Activated CD4-positive, alpha-beta T cell treated with anti-CD3 and anti-CD28 coated beads for 36 hours (primary cell): ENCODE measurements at regions not wholly inside any gene's neighbourhood (a gene's known extent, or its start where the extent isn't known, plus 50 kb on each side); places are given as distances from the start of the nearest gene placed in this dataset.

Source experiments
- ATAC-seq: fragments of 200-7000 bp; cut with Tn5 transposase; one replicate; pipeline ENCODE4 v1.10.0; 2021; ENCODE audit warnings: mild to moderate bottlenecking, moderate library complexity
- CTCF ChIA-PET: fragments of 350-600 bp; sonication (Branson Sonifier 250); formaldehyde crosslinking; loops from one replicate; lab custom pipeline; 2021; ENCODE audit warnings: antibody characterized with exemption; lab: Charles Lee
- POLR2A ChIA-PET: fragments of 350-600 bp; sonication (Branson Sonifier 250); formaldehyde crosslinking; loops from one replicate; lab custom pipeline; 2021; ENCODE audit warnings: antibody characterized with exemption, inconsistent platforms; lab: Charles Lee
- DNase-seq: peaks from one replicate; pipeline ENCODE4 v3.0.0-alpha.2; 2020
- H3K27ac Mint-ChIP-seq: one replicate; pipeline ENCODE4 v1.8.0; 2021; ENCODE audit warnings: mixed read lengths
- H3K27me3 Mint-ChIP-seq: one replicate; pipeline ENCODE4 v1.8.0; 2021; ENCODE audit warnings: mixed read lengths
- H3K36me3 Mint-ChIP-seq: one replicate; pipeline ENCODE4 v1.8.0; 2021; ENCODE audit warnings: low read depth, mixed read lengths
- H3K4me1 Mint-ChIP-seq: one replicate; pipeline ENCODE4 v1.8.0; 2021; ENCODE audit warnings: mixed read lengths
- H3K4me3 Mint-ChIP-seq: one replicate; pipeline ENCODE4 v1.8.0; 2021; ENCODE audit warnings: mild to moderate bottlenecking, moderate library complexity, mixed read lengths
- H3K9me3 Mint-ChIP-seq: one replicate; pipeline ENCODE4 v1.8.0; 2021; ENCODE audit warnings: low read depth, mixed read lengths
- intact Hi-C, 2 experiments: fragments of 100-400 bp; cut with DNase I in 1 of 2; cut with micrococcal nuclease in 1 of 2; formaldehyde crosslinking; loops; one replicate each; pipeline versions ENCODE4 v1.14.2 to v1.15.1; 2022 to 2024; cut with DNase I, micrococcal nuclease

GRCh38 chr16:5333991-5334390 is 236.4 kb upstream of the EEF2KMT start:
- no peak overlapping the region for H3K4me3 Mint-ChIP-seq
- CTCF ChIA-PET = no interaction called here
- no peak overlapping the region for H3K27ac Mint-ChIP-seq
- POLR2A ChIA-PET = no interaction called here
- ATAC-seq (no peak), DNase-seq (no peak)
- H3K36me3 Mint-ChIP-seq = no peaks in the 10 kb centered on the region
- intact Hi-C loops = no loop called here
- H3K27me3 Mint-ChIP-seq = peaks cover 2% of the 10 kb centered on the region
- H3K9me3 Mint-ChIP-seq = peaks cover 6% of the 10 kb centered on the region
- H3K4me1 Mint-ChIP-seq = no peaks in the 10 kb centered on the region

- intact Hi-C loops = no loop called here
- no peak for DNase-seq
- no peaks in the 10 kb centered on the region for H3K36me3 Mint-ChIP-seq
- peaks cover 6% of the 10 kb centered on the region for H3K9me3 Mint-ChIP-seq
- no peak for ATAC-seq
- H3K27me3 Mint-ChIP-seq = peaks cover 4% of the 10 kb centered on the region
- ChIA-PET POLR2A (no interaction called here), CTCF (no interaction called here)
- no peak overlapping the region for H3K4me3 Mint-ChIP-seq
- no peak overlapping the region for H3K27ac Mint-ChIP-seq
- H3K4me1 Mint-ChIP-seq = no peaks in the 10 kb centered on the region
Measured at GRCh38 chr16:5333126-5333525, 235.5 kb upstream of the EEF2KMT start.

- intact Hi-C loops = no loop called here
- no peak overlapping the region for H3K4me3 Mint-ChIP-seq
- POLR2A ChIA-PET = no interaction called here
- no peaks in the 10 kb centered on the region for H3K36me3 Mint-ChIP-seq
- H3K4me1 Mint-ChIP-seq = no peaks in the 10 kb centered on the region
- peaks cover 6% of the 10 kb centered on the region for H3K9me3 Mint-ChIP-seq
- CTCF ChIA-PET = interaction anchor here (0.6 kb wide), 1 partner anchor 756 kb away, joined by 3 read pairs; no protein-coding TSS in a partner anchor
- no peak for ATAC-seq
- no peak for DNase-seq
- H3K27ac Mint-ChIP-seq = no peak overlapping the region
- H3K27me3 Mint-ChIP-seq = peaks cover 4% of the 10 kb centered on the region
Measured at GRCh38 chr16:5330058-5330457, 232.5 kb upstream of the EEF2KMT start.

- intact Hi-C loops = no loop called here
- Mint-ChIP-seq H3K27me3 (peaks cover 4% of the 10 kb centered on the region), H3K36me3 (no peaks in the 10 kb centered on the region), H3K9me3 (peaks cover 6% of the 10 kb centered on the region), H3K4me1 (no peaks in the 10 kb centered on the region), H3K4me3 (no peak overlapping the region), H3K27ac (no peak overlapping the region)
- no peak for DNase-seq
- ATAC-seq = no peak
- ChIA-PET POLR2A (no interaction called here), CTCF (no interaction called here)
Measured at GRCh38 chr16:5328546-5328945, 231.0 kb upstream of the EEF2KMT start.

GRCh38 chr16:5326395-5326794 is 228.8 kb upstream of the EEF2KMT start:
- Mint-ChIP-seq H3K9me3 (peaks cover 6% of the 10 kb centered on the region), H3K4me3 (no peak overlapping the region), H3K4me1 (no peaks in the 10 kb centered on the region), H3K27me3 (peaks cover 4% of the 10 kb centered on the region), H3K27ac (no peak overlapping the region), H3K36me3 (no peaks in the 10 kb centered on the region)
- DNase-seq (no peak), ATAC-seq (no peak)
- intact Hi-C loops = no loop called here
- CTCF ChIA-PET = no interaction called here
- POLR2A ChIA-PET = no interaction called here

- Mint-ChIP-seq H3K36me3 (no peaks in the 10 kb centered on the region), H3K27me3 (peaks cover 4% of the 10 kb centered on the region), H3K4me3 (no peak overlapping the region), H3K4me1 (no peaks in the 10 kb centered on the region), H3K27ac (no peak overlapping the region), H3K9me3 (peaks cover 2% of the 10 kb centered on the region)
- ChIA-PET CTCF (no interaction called here), POLR2A (no interaction called here)
- no peak for DNase-seq
- no peak for ATAC-seq
- intact Hi-C loops = no loop called here
Measured at GRCh38 chr16:5325932-5326331, 228.3 kb upstream of the EEF2KMT start.

GRCh38 chr16:5323284-5324141 is 225.9 kb upstream of the EEF2KMT start:
- CTCF ChIA-PET = interaction anchor here (0.7 kb wide), 1 partner anchor 293 kb away, joined by 3 read pairs; no protein-coding TSS in a partner anchor
- DNase-seq = no peak
- intact Hi-C loops = no loop called here
- H3K9me3 Mint-ChIP-seq = peaks cover 2% of the 10 kb centered on the region
- H3K27ac Mint-ChIP-seq = no peak overlapping the region
- no peak for ATAC-seq
- no peak overlapping the region for H3K4me3 Mint-ChIP-seq
- H3K27me3 Mint-ChIP-seq = peaks cover 6% of the 10 kb centered on the region
- no peaks in the 10 kb centered on the region for H3K4me1 Mint-ChIP-seq
- POLR2A ChIA-PET = no interaction called here
- no peaks in the 10 kb centered on the region for H3K36me3 Mint-ChIP-seq

GRCh38 chr16:5321930-5322329 is 224.3 kb upstream of the EEF2KMT start:
- ATAC-seq (no peak), DNase-seq (no peak)
- peaks cover 2% of the 10 kb centered on the region for H3K9me3 Mint-ChIP-seq
- peaks cover 4% of the 10 kb centered on the region for H3K27me3 Mint-ChIP-seq
- POLR2A ChIA-PET = no interaction called here
- intact Hi-C loops = no loop called here
- H3K4me3 Mint-ChIP-seq = no peak overlapping the region
- H3K4me1 Mint-ChIP-seq = no peaks in the 10 kb centered on the region
- CTCF ChIA-PET = interaction anchor here (0.7 to 1.0 kb wide), 2 partner anchors 20 to 168 kb away, joined by 3 to 4 read pairs; no protein-coding TSS in a partner anchor
- H3K36me3 Mint-ChIP-seq = no peaks in the 10 kb centered on the region
- no peak overlapping the region for H3K27ac Mint-ChIP-seq

- CTCF ChIA-PET = no interaction called here
- Mint-ChIP-seq H3K27me3 (peaks cover 8% of the 10 kb centered on the region), H3K4me3 (no peak overlapping the region), H3K36me3 (no peaks in the 10 kb centered on the region), H3K9me3 (peaks cover 2% of the 10 kb centered on the region), H3K27ac (no peak overlapping the region), H3K4me1 (no peaks in the 10 kb centered on the region)
- POLR2A ChIA-PET = no interaction called here
- no peak for ATAC-seq
- no peak for DNase-seq
- intact Hi-C loops = no loop called here
Measured at GRCh38 chr16:5319799-5320198, 222.2 kb upstream of the EEF2KMT start.

- H3K4me3 Mint-ChIP-seq = no peak overlapping the region
- no peaks in the 10 kb centered on the region for H3K4me1 Mint-ChIP-seq
- ATAC-seq = no peak
- H3K27ac Mint-ChIP-seq = no peak overlapping the region
- ChIA-PET POLR2A (no interaction called here), CTCF (no interaction called here)
- H3K27me3 Mint-ChIP-seq = peaks cover 12% of the 10 kb centered on the region
- H3K36me3 Mint-ChIP-seq = no peaks in the 10 kb centered on the region
- intact Hi-C loops = no loop called here
- peaks cover 2% of the 10 kb centered on the region for H3K9me3 Mint-ChIP-seq
- no peak for DNase-seq
Measured at GRCh38 chr16:5315914-5316313, 218.3 kb upstream of the EEF2KMT start.

- intact Hi-C loops = no loop called here
- CTCF ChIA-PET = no interaction called here
Measured at GRCh38 chr16:5314377-5314776, 216.8 kb upstream of the EEF2KMT start.

GRCh38 chr16:5309946-5310611 is 212.5 kb upstream of the EEF2KMT start:
- Mint-ChIP-seq H3K4me1 (no peaks in the 10 kb centered on the region), H3K27me3 (peaks cover 10% of the 10 kb centered on the region)
- intact Hi-C loops = no loop called here

More at GRCh38 chr16:5314377-5314776, 216.8 kb upstream of the EEF2KMT start:
- no peaks in the 10 kb centered on the region for H3K36me3 Mint-ChIP-seq
- H3K4me3 Mint-ChIP-seq = no peak overlapping the region
- POLR2A ChIA-PET = no interaction called here
- no peaks in the 10 kb centered on the region for H3K9me3 Mint-ChIP-seq
- peaks cover 10% of the 10 kb centered on the region for H3K27me3 Mint-ChIP-seq
- H3K27ac Mint-ChIP-seq = no peak overlapping the region
- no peaks in the 10 kb centered on the region for H3K4me1 Mint-ChIP-seq
- no peak for DNase-seq
- ATAC-seq = no peak

More at GRCh38 chr16:5309946-5310611, 212.5 kb upstream of the EEF2KMT start:
- POLR2A ChIA-PET = no interaction called here
- no peak for DNase-seq
- Mint-ChIP-seq H3K4me3 (no peak overlapping the region), H3K36me3 (no peaks in the 10 kb centered on the region), H3K9me3 (no peaks in the 10 kb centered on the region), H3K27ac (no peak overlapping the region)
- CTCF ChIA-PET = no interaction called here
- no peak for ATAC-seq
